ENCODE measurements at regions not wholly inside any gene's neighbourhood (a gene's known extent, or its start where the extent isn't known, plus 50 kb on each side); places are given as distances from the start of the nearest gene placed in this dataset.

- DNase-seq, result no peak
- no peaks in the 10 kb centered on the region for H3K27me3 ChIP-seq (ENCODE audit: low read depth)
- H3K4me1 ChIP-seq, result no peaks in the 10 kb centered on the region
- TF ChIP-seq CTCF (IDR thresholded peaks at IDR 0.05; ENCODE audit: borderline replicate concordance), result no peak
- intact Hi-C loops (cut with micrococcal nuclease), result no loop called here
- H3K9me3 ChIP-seq (replicated peaks), result no peaks in the 10 kb centered on the region
- no peaks in the 10 kb centered on the region for H3K36me3 ChIP-seq
- H3K4me3 ChIP-seq, result no peak overlapping the region
- no peak overlapping the region for H3K27ac ChIP-seq (replicated peaks)
These were observed 1132.4 kb upstream of the CDH2 start for GRCh38 chr18:29309366-29309765.

- H3K27me3 ChIP-seq (ENCODE audit: low read depth), result no peaks in the 10 kb centered on the region
- no peak for DNase-seq
- no peak overlapping the region for H3K27ac ChIP-seq (replicated peaks)
- H3K9me3 ChIP-seq (replicated peaks), result no peaks in the 10 kb centered on the region
- no peaks in the 10 kb centered on the region for H3K36me3 ChIP-seq
- no peak overlapping the region for H3K4me3 ChIP-seq
- no peak for TF ChIP-seq CTCF (IDR thresholded peaks at IDR 0.05; ENCODE audit: borderline replicate concordance)
- intact Hi-C loops (cut with micrococcal nuclease), result no loop called here
- no peaks in the 10 kb centered on the region for H3K4me1 ChIP-seq
These were observed 1131.1 kb upstream of the CDH2 start for GRCh38 chr18:29307982-29308381.

GRCh38 chr18:29307231-29307630, 1130.3 kb upstream of the CDH2 start:
- intact Hi-C loops (cut with micrococcal nuclease), result no loop called here
- no peak for TF ChIP-seq CTCF (IDR thresholded peaks at IDR 0.05; ENCODE audit: borderline replicate concordance)
- Histone ChIP-seq H3K27ac (replicated peaks) (no peak overlapping the region), H3K27me3 (ENCODE audit: low read depth) (no peaks in the 10 kb centered on the region), H3K9me3 (replicated peaks) (no peaks in the 10 kb centered on the region), H3K4me3 (no peak overlapping the region), H3K4me1 (no peaks in the 10 kb centered on the region), H3K36me3 (no peaks in the 10 kb centered on the region)
- DNase-seq, result no peak

GRCh38 chr18:29305516-29305915, 1128.6 kb upstream of the CDH2 start:
- Histone ChIP-seq H3K9me3 (replicated peaks) (no peaks in the 10 kb centered on the region), H3K27ac (replicated peaks) (no peak overlapping the region), H3K4me1 (no peaks in the 10 kb centered on the region), H3K36me3 (no peaks in the 10 kb centered on the region), H3K4me3 (no peak overlapping the region), H3K27me3 (ENCODE audit: low read depth) (no peaks in the 10 kb centered on the region)
- no peak for DNase-seq
- intact Hi-C loops (cut with micrococcal nuclease), result no loop called here
- no peak for TF ChIP-seq CTCF (IDR thresholded peaks at IDR 0.05; ENCODE audit: borderline replicate concordance)

- intact Hi-C loops (cut with micrococcal nuclease), result no loop called here
- H3K27ac ChIP-seq (replicated peaks), result no peak overlapping the region
- H3K27me3 ChIP-seq (ENCODE audit: low read depth), result no peaks in the 10 kb centered on the region
- DNase-seq, result no peak
- no peaks in the 10 kb centered on the region for H3K4me1 ChIP-seq
- H3K9me3 ChIP-seq (replicated peaks), result peaks cover 6% of the 10 kb centered on the region
- no peak overlapping the region for H3K4me3 ChIP-seq
- no peaks in the 10 kb centered on the region for H3K36me3 ChIP-seq
- no peak for TF ChIP-seq CTCF (IDR thresholded peaks at IDR 0.05; ENCODE audit: borderline replicate concordance)
These were observed 1124.1 kb upstream of the CDH2 start for GRCh38 chr18:29301048-29301447.

- intact Hi-C loops (cut with micrococcal nuclease), result no loop called here
- no peaks in the 10 kb centered on the region for H3K36me3 ChIP-seq
- DNase-seq, result no peak
- H3K4me1 ChIP-seq, result no peaks in the 10 kb centered on the region
- no peak overlapping the region for H3K27ac ChIP-seq (replicated peaks)
- no peak overlapping the region for H3K4me3 ChIP-seq
- no peak for TF ChIP-seq CTCF (IDR thresholded peaks at IDR 0.05; ENCODE audit: borderline replicate concordance)
- H3K9me3 ChIP-seq (replicated peaks), result peaks cover 13% of the 10 kb centered on the region
- H3K27me3 ChIP-seq (ENCODE audit: low read depth), result no peaks in the 10 kb centered on the region
These were observed 1108.5 kb upstream of the CDH2 start for GRCh38 chr18:29285471-29285870.
